HL-60/S4 treated with retinoic acid at 250 ng/mL for 4 days and 3 days (cell line): ENCODE measurements at regions not wholly inside any gene's neighbourhood (a gene's known extent, or its start where the extent isn't known, plus 50 kb on each side); places are given as distances from the start of the nearest gene placed in this dataset.

Experiments used
- in situ Hi-C: fragments of 300-500 bp; cut with MboI; formaldehyde crosslinking; loops from 2 replicates; pipeline ENCODE4 v1.7.0; 2022; ENCODE audit warnings: low sequenced_read_pairs

- in situ Hi-C loops, result no loop called here
These were observed 478.3 kb upstream of the KIRREL3 start for GRCh38 chr11:127478826-127479225.

GRCh38 chr11:127474766-127475165 is 474.2 kb upstream of the KIRREL3 start:
- in situ Hi-C loops, result no loop called here

- in situ Hi-C loops, result no loop called here
These were observed 471.9 kb upstream of the KIRREL3 start for GRCh38 chr11:127472505-127472904.

GRCh38 chr11:127471662-127472061 is 471.1 kb upstream of the KIRREL3 start:
- in situ Hi-C loops, result no loop called here

GRCh38 chr11:127470306-127470884 is 469.8 kb upstream of the KIRREL3 start:
- in situ Hi-C loops, result no loop called here

GRCh38 chr11:127464325-127464724 is 463.8 kb upstream of the KIRREL3 start:
- in situ Hi-C loops, result no loop called here

GRCh38 chr11:127462065-127462344 is 461.4 kb upstream of the KIRREL3 start:
- in situ Hi-C loops, result no loop called here

GRCh38 chr11:127461241-127462064 is 460.9 kb upstream of the KIRREL3 start:
- in situ Hi-C loops, result no loop called here

GRCh38 chr11:127458561-127458960 is 458.0 kb upstream of the KIRREL3 start:
- in situ Hi-C loops, result no loop called here

GRCh38 chr11:127454856-127455255 is 454.3 kb upstream of the KIRREL3 start:
- in situ Hi-C loops, result no loop called here

- in situ Hi-C loops, result no loop called here
These were observed 452.0 kb upstream of the KIRREL3 start for GRCh38 chr11:127452533-127452932.

GRCh38 chr11:127451861-127452260 is 451.3 kb upstream of the KIRREL3 start:
- in situ Hi-C loops, result no loop called here

GRCh38 chr11:127448101-127448500 is 447.5 kb upstream of the KIRREL3 start:
- in situ Hi-C loops, result no loop called here

- in situ Hi-C loops, result no loop called here
These were observed 444.9 kb upstream of the KIRREL3 start for GRCh38 chr11:127445476-127445875.

GRCh38 chr11:127443297-127443696 is 442.7 kb upstream of the KIRREL3 start:
- in situ Hi-C loops, result no loop called here

- in situ Hi-C loops, result no loop called here
These were observed 440.0 kb upstream of the KIRREL3 start for GRCh38 chr11:127440616-127441015.

- in situ Hi-C loops, result no loop called here
These were observed 424.7 kb upstream of the KIRREL3 start for GRCh38 chr11:127425281-127425680.

GRCh38 chr11:127424661-127425060 is 424.1 kb upstream of the KIRREL3 start:
- in situ Hi-C loops, result no loop called here

- in situ Hi-C loops, result no loop called here
These were observed 419.6 kb upstream of the KIRREL3 start for GRCh38 chr11:127420139-127420538.

GRCh38 chr11:127412722-127413380 is 412.3 kb upstream of the KIRREL3 start:
- in situ Hi-C loops, result no loop called here

- in situ Hi-C loops, result no loop called here
These were observed 411.7 kb upstream of the KIRREL3 start for GRCh38 chr11:127412234-127412633.

GRCh38 chr11:127411283-127411682 is 410.7 kb upstream of the KIRREL3 start:
- in situ Hi-C loops, result no loop called here
